Adrenal gland (tissue), 5 donors: ENCODE measurements at regions not wholly inside any gene's neighbourhood (a gene's known extent, or its start where the extent isn't known, plus 50 kb on each side); places are given as distances from the start of the nearest gene placed in this dataset.

ENCODE experiments used
- CTCF ChIP-seq, 6 experiments: fragments of 450-650 bp in 4 of 6; fragments of 200-600 bp in 2 of 6; sonication (generic) in 1 of 6; IDR thresholded peaks; 1 replicate in 5 of 6; 2 replicates in 1 of 6; pipeline versions ENCODE4 v1.5.1 to v1.8.0; 2016 to 2021; ENCODE audit warnings: antibody characterized with exemption in 6 of 6, mild to moderate bottlenecking in 2 of 6, moderate library complexity in 1 of 6
- POLR2A ChIP-seq, 2 donors: fragments of 450-650 bp; IDR thresholded peaks; one replicate each; pipeline ENCODE4 v1.6.1; 2017; ENCODE audit warnings: antibody characterized with exemption in 2 of 2, mild to moderate bottlenecking in 2 of 2, moderate library complexity in 1 of 2
- donor health status: DM: no; HTN: no; CAD: no.

GRCh38 chr1:234965111-234965510 lies 163.5 kb downstream of the TOMM20 start:
- TF ChIP-seq POLR2A (IDR thresholded peaks at IDR 0.05) (no peak), CTCF (IDR thresholded peaks at IDR 0.05) (no peak)
